ENCODE measurements at regions not wholly inside any gene's neighbourhood (a gene's known extent, or its start where the extent isn't known, plus 50 kb on each side); places are given as distances from the start of the nearest gene placed in this dataset.

GRCh38 chr11:70594031-70594430 is 195.7 kb downstream of the CTTN start:
- ATAC-seq (no peak), DNase-seq (no peak)
- Histone ChIP-seq H3K9me3 (ENCODE audit: control insufficient read depth in 2 of 3, low read length in 3 of 3) (no peaks in the 10 kb centered on the region), H3K27ac (ENCODE audit: low read depth, low read length) (no peak overlapping the region), H3K27me3 (ENCODE audit: control insufficient read depth in 2 of 2, insufficient read depth in 2 of 2, low read length in 2 of 2) (no peaks in the 10 kb centered on the region), H3K36me3 (ENCODE audit: control insufficient read depth in 2 of 3, insufficient read depth in 3 of 3, low read length in 3 of 3) (no peaks in the 10 kb centered on the region), H3K4me1 (ENCODE audit: control insufficient read depth in 2 of 2, insufficient read depth in 2 of 2, low read length in 2 of 2) (peaks cover 3 to 5% of the 10 kb centered on the region in 2 donors), H3K4me3 (ENCODE audit: low read length) (no peak overlapping the region)
- H3K27me3 Mint-ChIP-seq, result peaks cover 5 to 45% (median 15%) of the 10 kb centered on the region in 5 donors
- intact Hi-C loops (cut with micrococcal nuclease), result no loop called here
- H3K36me3 Mint-ChIP-seq, result peaks cover 0 to 4% (median 0%) of the 10 kb centered on the region in 5 donors
- POLR2A ChIA-PET, result no interaction called here
- H3K4me1 Mint-ChIP-seq, result peaks cover 6 to 19% (median 12%) of the 10 kb centered on the region in 7 donors
- no peak overlapping the region for H3K4me3 Mint-ChIP-seq
- peaks cover 0 to 4% (median 0%) of the 10 kb centered on the region in 11 donors for H3K9me3 Mint-ChIP-seq
- no peak overlapping the region for H3K27ac Mint-ChIP-seq
- CTCF ChIA-PET, result no interaction called here

- Histone ChIP-seq H3K9me3 (ENCODE audit: control insufficient read depth in 2 of 3, low read length in 3 of 3) (no peaks in the 10 kb centered on the region), H3K4me1 (ENCODE audit: control insufficient read depth in 2 of 2, insufficient read depth in 2 of 2, low read length in 2 of 2) (peaks cover 3 to 5% of the 10 kb centered on the region in 2 donors), H3K4me3 (ENCODE audit: low read length) (no peak overlapping the region), H3K27ac (ENCODE audit: low read depth, low read length) (no peak overlapping the region), H3K27me3 (ENCODE audit: control insufficient read depth in 2 of 2, insufficient read depth in 2 of 2, low read length in 2 of 2) (no peaks in the 10 kb centered on the region), H3K36me3 (ENCODE audit: control insufficient read depth in 2 of 3, insufficient read depth in 3 of 3, low read length in 3 of 3) (no peaks in the 10 kb centered on the region)
- Mint-ChIP-seq H3K27me3 (peaks cover 2 to 41% (median 15%) of the 10 kb centered on the region in 5 donors), H3K36me3 (peaks cover 0 to under 1% (median 0%) of the 10 kb centered on the region in 5 donors), H3K9me3 (peaks cover 0 to 4% (median 0%) of the 10 kb centered on the region in 11 donors), H3K4me1 (peaks cover 2 to 14% (median 9%) of the 10 kb centered on the region in 7 donors), H3K27ac (no peak overlapping the region), H3K4me3 (no peak overlapping the region)
- CTCF ChIA-PET, result no interaction called here
- POLR2A ChIA-PET, result no interaction called here
- ATAC-seq, result no peak
- DNase-seq, result no peak
- intact Hi-C loops (cut with micrococcal nuclease), result no loop called here
Observed at GRCh38 chr11:70594606-70595005, 196.3 kb downstream of the CTTN start.

- Mint-ChIP-seq H3K9me3 (peaks cover 0 to 2% (median 0%) of the 10 kb centered on the region in 11 donors), H3K27me3 (peaks cover 0 to 39% (median 15%) of the 10 kb centered on the region in 5 donors), H3K36me3 (no peaks in the 10 kb centered on the region), H3K4me3 (no peak overlapping the region), H3K4me1 (peaks cover 0 to 11% (median 7%) of the 10 kb centered on the region in 7 donors), H3K27ac (no peak overlapping the region)
- no peak for ATAC-seq
- H3K36me3 ChIP-seq (ENCODE audit: control insufficient read depth in 2 of 3, insufficient read depth in 3 of 3, low read length in 3 of 3), result no peaks in the 10 kb centered on the region
- H3K4me1 ChIP-seq (ENCODE audit: control insufficient read depth in 2 of 2, insufficient read depth in 2 of 2, low read length in 2 of 2), result peaks cover 3 to 5% of the 10 kb centered on the region in 2 donors
- no peaks in the 10 kb centered on the region for H3K9me3 ChIP-seq (ENCODE audit: control insufficient read depth in 2 of 3, low read length in 3 of 3)
- DNase-seq, result no peak
- POLR2A ChIA-PET, result no interaction called here
- intact Hi-C loops (cut with micrococcal nuclease), result no loop called here
- no peak overlapping the region for H3K4me3 ChIP-seq (ENCODE audit: low read length)
- no peak overlapping the region for H3K27ac ChIP-seq (ENCODE audit: low read depth, low read length)
- CTCF ChIA-PET, result no interaction called here
- H3K27me3 ChIP-seq (ENCODE audit: control insufficient read depth in 2 of 2, insufficient read depth in 2 of 2, low read length in 2 of 2), result no peaks in the 10 kb centered on the region
Observed at GRCh38 chr11:70595016-70595415, 196.7 kb downstream of the CTTN start.

- H3K9me3 Mint-ChIP-seq, result peaks cover 0 to 1% (median 0%) of the 10 kb centered on the region in 11 donors
- POLR2A ChIA-PET, result no interaction called here
- no peak overlapping the region for H3K4me3 ChIP-seq (ENCODE audit: low read length)
- H3K36me3 Mint-ChIP-seq, result no peaks in the 10 kb centered on the region
- peaks cover 0 to 10% (median 5%) of the 10 kb centered on the region in 7 donors for H3K4me1 Mint-ChIP-seq
- H3K4me1 ChIP-seq (ENCODE audit: control insufficient read depth in 2 of 2, insufficient read depth in 2 of 2, low read length in 2 of 2), result peaks cover 1 to 3% of the 10 kb centered on the region in 2 donors
- H3K36me3 ChIP-seq (ENCODE audit: control insufficient read depth in 2 of 3, insufficient read depth in 3 of 3, low read length in 3 of 3), result no peaks in the 10 kb centered on the region
- H3K27ac ChIP-seq (ENCODE audit: low read depth, low read length), result no peak overlapping the region
- H3K27ac Mint-ChIP-seq, result no peak overlapping the region
- peaks cover 0 to 39% (median 15%) of the 10 kb centered on the region in 5 donors for H3K27me3 Mint-ChIP-seq
- H3K27me3 ChIP-seq (ENCODE audit: control insufficient read depth in 2 of 2, insufficient read depth in 2 of 2, low read length in 2 of 2), result no peaks in the 10 kb centered on the region
- H3K9me3 ChIP-seq (ENCODE audit: control insufficient read depth in 2 of 3, low read length in 3 of 3), result no peaks in the 10 kb centered on the region
- CTCF ChIA-PET, result no interaction called here
- intact Hi-C loops (cut with micrococcal nuclease), result no loop called here
- no peak overlapping the region for H3K4me3 Mint-ChIP-seq
- ATAC-seq (no peak), DNase-seq (no peak)
Observed at GRCh38 chr11:70595452-70595851, 197.1 kb downstream of the CTTN start.

DNA sequence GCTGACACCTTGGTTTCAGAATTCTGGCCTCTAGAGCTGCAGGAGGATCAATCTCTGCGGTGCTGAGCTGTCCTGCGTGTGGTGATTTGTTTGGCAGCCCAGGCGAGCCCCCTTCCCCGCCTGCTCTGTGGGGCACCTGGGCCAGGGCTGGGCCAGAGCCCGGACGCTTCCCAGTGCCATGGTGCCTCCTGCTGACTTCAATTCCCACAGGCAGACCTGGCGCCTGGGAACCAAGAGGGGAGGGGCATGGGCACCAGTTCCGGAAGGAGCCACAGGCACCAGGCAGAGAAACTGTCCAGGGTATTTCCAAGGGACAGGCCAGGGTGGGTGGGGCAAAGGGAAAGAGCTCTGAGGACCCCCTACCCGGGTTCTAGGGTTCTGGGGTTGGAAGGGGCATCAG is 197.8 kb downstream of the CTTN start:
- Mint-ChIP-seq H3K36me3 (no peaks in the 10 kb centered on the region), H3K27ac (no peak overlapping the region), H3K27me3 (peaks cover 0 to 33% (median 12%) of the 10 kb centered on the region in 5 donors), H3K4me1 (peaks cover 0 to 5% (median 0%) of the 10 kb centered on the region in 7 donors), H3K4me3 (no peak overlapping the region), H3K9me3 (peaks cover 0 to 1% (median 0%) of the 10 kb centered on the region in 11 donors)
- POLR2A ChIA-PET, result no interaction called here
- no peaks in the 10 kb centered on the region for H3K9me3 ChIP-seq (ENCODE audit: control insufficient read depth in 2 of 3, low read length in 3 of 3)
- H3K4me1 ChIP-seq (ENCODE audit: control insufficient read depth in 2 of 2, insufficient read depth in 2 of 2, low read length in 2 of 2), result no peaks in the 10 kb centered on the region
- intact Hi-C loops (cut with micrococcal nuclease), result no loop called here
- H3K36me3 ChIP-seq (ENCODE audit: control insufficient read depth in 2 of 3, insufficient read depth in 3 of 3, low read length in 3 of 3), result no peaks in the 10 kb centered on the region
- CTCF ChIA-PET, result no interaction called here
- no peak for ATAC-seq
- H3K27me3 ChIP-seq (ENCODE audit: control insufficient read depth in 2 of 2, insufficient read depth in 2 of 2, low read length in 2 of 2), result no peaks in the 10 kb centered on the region
- no peak overlapping the region for H3K27ac ChIP-seq (ENCODE audit: low read depth, low read length)
- DNase-seq, result no peak
- no peak overlapping the region for H3K4me3 ChIP-seq (ENCODE audit: low read length)

DNA sequence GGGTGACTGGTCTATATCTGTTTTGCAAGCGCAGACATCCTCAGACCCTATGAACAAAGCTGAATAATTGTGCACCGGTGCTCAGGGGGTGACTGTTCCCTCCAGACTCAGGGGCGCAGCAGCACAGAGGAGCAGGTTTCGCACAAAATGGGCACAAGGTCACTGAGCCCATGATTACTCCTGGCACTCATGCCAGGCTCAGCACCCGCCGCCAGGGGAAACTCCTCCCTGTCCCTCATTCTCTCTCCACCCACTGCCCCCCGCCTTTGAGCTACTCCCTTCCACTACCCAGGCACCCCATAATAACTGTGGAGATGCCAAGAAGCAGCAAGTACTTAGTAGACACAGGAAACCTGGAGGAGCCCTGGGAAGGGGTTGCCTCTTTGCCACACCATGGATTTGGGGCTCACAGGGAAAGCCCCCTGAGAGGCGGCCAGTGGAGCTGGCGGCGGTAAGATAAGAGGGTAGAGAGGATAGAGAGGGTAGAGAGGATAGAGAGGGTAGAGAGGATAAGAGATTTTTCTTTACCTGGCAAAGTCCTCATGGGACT is 198.8 kb downstream of the CTTN start:
- H3K27ac Mint-ChIP-seq, result no peak overlapping the region
- POLR2A ChIA-PET, result no interaction called here
- intact Hi-C loops (cut with micrococcal nuclease), result no loop called here

More for the DNA sequence above, 198.8 kb downstream of the CTTN start:
- CTCF ChIA-PET, result no interaction called here
- H3K4me1 Mint-ChIP-seq, result peaks cover 0 to 2% (median 0%) of the 10 kb centered on the region in 7 donors
- H3K27ac ChIP-seq (ENCODE audit: low read depth, low read length), result no peak overlapping the region
- no peak overlapping the region for H3K4me3 Mint-ChIP-seq
- no peak overlapping the region for H3K4me3 ChIP-seq (ENCODE audit: low read length)
- no peaks in the 10 kb centered on the region for H3K9me3 ChIP-seq (ENCODE audit: control insufficient read depth in 2 of 3, low read length in 3 of 3)
- H3K36me3 ChIP-seq (ENCODE audit: control insufficient read depth in 2 of 3, insufficient read depth in 3 of 3, low read length in 3 of 3), result no peaks in the 10 kb centered on the region
- no peaks in the 10 kb centered on the region for H3K36me3 Mint-ChIP-seq
- H3K27me3 ChIP-seq (ENCODE audit: control insufficient read depth in 2 of 2, insufficient read depth in 2 of 2, low read length in 2 of 2), result no peaks in the 10 kb centered on the region
- H3K9me3 Mint-ChIP-seq, result peaks cover 0 to 1% (median 0%) of the 10 kb centered on the region in 11 donors
- H3K4me1 ChIP-seq (ENCODE audit: control insufficient read depth in 2 of 2, insufficient read depth in 2 of 2, low read length in 2 of 2), result no peaks in the 10 kb centered on the region
- H3K27me3 Mint-ChIP-seq, result peaks cover 0 to 32% (median 12%) of the 10 kb centered on the region in 5 donors
- ATAC-seq (no peak), DNase-seq (no peak)
